HG03439 (cell line): ENCODE measurements at regions not wholly inside any gene's neighbourhood (a gene's known extent, or its start where the extent isn't known, plus 50 kb on each side); places are given as distances from the start of the nearest gene placed in this dataset.

Experiments used
- ATAC-seq: cut with Tn5 transposase; IDR thresholded peaks from one replicate; pipeline ENCODE4 v1.9.1; 2021; ENCODE audit warnings: mild to moderate bottlenecking, moderate library complexity; ENCODE audit not compliant: unreplicated experiment

DNA sequence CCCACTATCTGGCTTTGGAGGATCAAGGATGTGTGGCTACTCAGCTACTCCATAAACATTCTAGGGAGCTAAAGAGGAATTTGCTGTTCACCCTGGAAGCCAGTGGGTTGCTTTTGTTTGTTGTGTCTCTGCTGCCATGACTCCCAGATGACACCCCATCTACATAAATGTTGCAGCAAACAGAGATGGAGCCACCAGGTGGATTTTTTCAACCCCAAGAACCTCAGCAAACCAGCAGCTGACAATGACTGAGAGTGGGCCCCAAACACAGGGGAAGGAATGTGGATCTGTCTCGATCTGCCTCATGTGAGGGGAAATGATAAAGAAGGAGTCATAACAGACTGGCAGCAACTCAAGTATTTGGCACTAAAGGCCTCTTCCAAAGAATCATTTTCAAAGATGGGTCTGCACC is 132.7 kb upstream of the TNC start:
- ATAC-seq, result no peak

DNA sequence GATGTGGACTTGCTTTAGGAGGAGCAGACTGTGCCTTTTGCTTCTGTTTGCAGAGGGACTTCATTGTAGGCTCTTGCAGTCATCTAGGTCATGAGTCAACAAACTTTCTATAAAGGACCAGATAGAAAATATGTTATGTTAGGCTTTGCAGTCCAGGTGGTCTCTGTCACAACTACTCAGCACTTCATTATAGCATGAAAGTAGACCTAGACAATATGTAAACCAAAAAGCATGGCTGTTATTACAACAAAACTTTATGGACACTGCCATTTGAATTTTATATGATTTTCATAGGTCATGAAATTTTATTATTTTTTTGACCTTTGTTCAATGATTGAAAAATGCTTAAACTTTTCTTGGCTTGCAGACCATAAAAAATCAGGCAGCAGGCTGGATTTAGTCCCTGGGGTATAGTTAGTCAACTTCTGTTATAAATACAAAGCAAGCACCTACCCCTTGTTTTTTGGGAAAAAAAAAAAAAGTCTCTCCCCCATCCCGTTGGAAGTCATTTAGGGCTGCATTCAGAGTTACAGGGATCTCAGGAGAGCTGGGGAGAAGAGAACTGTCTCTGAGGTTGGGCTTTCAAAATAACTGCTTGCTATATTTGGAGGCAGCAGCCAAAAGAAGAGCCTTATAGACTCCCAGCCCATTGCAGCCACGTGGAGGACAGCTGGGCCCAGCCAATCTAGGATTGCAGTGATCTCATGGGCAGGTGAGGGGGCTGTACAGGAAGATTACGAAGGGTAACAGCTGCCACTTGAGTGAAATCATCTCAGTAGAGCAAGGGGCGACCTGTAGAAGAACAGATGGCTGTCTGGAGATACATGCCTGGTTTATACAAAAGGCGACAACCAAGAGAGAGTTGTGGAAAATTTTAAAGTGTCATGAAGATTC is 136.6 kb upstream of the TNC start:
- no peak for ATAC-seq

DNA sequence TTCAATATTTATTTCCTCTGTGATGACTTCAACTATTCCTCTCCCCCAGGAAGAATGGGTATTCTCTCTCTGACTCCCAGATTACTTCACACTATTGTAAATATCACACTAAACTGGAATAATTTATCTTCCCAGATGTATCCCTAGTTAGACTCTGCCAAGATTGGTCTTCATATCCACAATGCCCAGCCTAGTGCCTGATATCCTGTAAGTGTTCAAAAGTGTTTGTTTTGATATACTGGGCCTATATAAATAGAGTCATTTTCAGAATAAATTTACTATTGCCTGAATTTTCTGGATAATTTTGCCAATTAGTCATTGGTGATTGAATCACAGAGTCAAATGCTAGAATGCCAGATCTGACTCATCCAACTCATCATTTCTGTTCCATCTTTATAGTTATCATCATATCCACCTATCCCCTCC is 143.7 kb upstream of the TNC start:
- ATAC-seq, result no peak

DNA sequence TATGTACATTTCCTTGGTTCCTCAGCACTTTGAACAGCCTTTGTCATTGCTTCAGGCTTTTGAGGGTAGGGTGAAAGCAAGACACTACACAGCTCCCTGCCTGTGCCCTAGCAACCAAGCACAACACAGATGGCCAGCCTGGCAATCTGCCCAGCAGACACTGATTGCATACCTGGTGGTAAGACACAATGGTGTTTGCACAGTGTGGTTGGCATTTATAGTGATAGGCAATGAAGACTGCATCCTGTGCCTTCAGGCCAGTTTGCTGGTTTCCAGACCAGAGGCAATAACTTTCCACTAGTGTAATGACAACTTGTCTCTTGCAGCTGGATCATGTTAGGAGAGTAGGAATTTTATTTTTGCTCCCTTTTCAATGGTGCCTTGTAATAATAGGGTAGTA is 144.5 kb upstream of the TNC start:
- no peak for ATAC-seq

DNA sequence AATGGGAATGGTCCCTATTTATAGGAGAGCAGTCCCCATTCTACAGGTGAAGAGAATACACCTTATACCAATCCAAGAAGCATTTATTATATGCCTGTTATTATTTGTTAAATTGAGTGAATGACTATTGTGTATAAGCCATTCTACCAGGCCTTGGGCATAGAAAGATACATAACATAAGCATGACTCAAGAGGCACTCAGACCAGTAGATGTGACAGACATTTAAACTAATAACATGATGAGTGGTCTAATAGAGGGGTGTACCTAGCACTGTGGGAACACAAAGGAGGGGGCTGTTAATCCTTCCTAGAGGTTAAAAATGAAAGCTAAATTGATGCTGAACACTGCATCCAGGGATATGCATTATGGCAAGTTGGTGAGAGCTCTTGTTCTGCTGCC is 145.0 kb upstream of the TNC start:
- ATAC-seq, result no peak

DNA sequence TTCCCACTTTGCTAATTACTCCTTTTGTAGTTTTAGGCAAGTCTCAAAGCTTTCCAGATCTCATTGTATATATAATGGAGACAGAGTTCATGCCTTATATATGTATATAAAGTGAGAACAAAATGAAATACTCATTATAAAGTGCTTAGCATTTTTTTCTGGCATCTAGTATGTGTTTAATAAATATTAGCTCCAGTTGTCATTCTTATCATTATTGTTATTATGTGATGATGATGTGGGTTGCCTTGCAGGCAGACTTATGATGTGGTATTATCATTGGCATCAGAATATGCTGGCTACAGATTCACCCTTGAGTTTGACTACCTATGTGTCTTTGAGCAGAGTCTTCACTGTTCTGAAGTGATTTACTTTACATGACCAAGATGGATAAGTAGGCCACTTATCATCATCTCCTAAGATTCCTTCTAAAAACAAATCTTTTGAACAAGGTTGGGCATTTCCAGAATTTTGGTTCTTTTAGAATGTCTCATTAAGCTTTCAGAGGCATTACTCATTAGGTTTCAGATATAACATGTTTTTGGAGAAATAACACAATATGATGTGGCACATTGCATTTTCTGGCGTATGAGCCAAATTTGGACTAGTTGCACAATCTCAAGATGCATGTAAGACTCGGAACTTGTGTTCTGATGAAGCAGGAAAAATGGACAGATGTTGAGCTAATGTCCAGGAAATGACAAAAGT is 145.6 kb upstream of the TNC start:
- ATAC-seq, result no peak

DNA sequence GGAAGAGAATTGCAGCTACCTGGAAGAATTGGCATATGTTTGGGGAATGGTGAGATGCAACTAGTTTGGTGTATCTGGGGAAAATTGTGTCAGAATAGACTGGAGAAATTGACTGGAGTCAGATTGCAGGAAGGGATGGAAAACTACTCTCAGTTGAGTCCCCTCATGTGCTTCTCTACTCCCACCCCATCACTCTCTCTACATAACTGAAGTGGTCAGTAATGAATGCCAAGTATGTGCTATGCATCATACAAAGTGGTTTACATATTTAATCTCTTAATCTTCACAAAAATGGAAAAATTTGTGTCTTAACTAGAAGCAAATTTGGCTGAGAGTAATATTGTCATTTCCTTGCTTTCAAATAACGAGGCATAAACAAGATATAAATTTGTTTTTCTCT is 146.4 kb upstream of the TNC start:
- no peak for ATAC-seq

DNA sequence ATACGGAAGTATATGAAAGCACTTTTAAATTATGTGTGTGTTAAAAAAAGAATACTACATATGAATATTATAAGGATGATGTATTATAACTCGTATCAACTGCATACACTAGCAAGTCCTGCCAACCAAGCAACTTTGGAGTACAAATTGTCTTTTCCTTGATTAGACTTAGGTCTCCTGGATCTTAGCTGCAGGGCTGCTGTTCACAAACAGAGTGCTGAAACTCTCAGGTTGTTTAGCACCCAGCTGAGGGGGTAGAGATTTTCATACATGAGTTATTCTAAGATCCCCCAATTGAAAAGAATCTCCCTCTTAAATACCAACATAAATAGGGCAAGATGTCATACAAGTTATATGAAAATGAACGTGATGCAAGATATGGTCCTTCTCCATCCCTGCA is 149.8 kb upstream of the TNC start:
- no peak for ATAC-seq

DNA sequence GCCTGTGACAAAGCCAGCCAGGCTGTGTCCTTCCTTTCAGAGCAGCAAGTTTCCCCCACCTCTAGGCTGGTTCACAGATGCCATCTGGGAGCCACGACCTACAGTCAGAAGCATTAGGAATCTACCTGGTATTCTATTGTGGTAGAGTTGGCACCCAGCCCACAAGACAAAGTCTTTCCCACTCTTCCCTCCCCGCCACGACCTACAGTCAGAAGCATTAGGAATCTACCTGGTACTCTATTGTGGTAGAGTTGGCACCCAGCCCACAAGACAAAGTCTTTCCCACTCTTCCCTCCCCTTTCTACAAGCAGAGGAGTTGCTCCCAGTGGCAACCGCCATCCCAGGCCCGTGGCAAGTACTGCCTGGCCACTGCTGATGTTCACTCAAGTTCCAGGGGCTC is 157.8 kb upstream of the TNC start:
- ATAC-seq, result no peak

DNA sequence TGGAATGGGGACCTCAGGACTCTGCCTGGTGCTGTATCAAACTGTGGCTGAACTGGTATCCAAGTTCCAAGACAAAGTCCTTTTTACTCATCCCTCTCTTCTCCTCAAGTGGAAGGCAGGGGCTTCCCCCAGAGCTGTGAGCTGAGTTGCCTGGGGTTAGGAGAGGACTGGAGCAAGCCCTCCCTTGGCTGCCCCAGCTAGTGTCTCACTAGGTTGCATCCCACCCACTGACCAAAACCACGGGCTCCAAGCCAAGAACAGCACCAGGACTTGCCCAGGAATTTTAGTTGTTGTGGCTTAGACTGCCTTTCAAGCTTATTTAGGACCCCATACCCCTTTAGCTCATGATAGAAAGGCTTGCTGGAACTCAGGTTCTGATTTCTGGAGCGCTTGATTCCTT is 158.7 kb upstream of the TNC start:
- ATAC-seq, result no peak

DNA sequence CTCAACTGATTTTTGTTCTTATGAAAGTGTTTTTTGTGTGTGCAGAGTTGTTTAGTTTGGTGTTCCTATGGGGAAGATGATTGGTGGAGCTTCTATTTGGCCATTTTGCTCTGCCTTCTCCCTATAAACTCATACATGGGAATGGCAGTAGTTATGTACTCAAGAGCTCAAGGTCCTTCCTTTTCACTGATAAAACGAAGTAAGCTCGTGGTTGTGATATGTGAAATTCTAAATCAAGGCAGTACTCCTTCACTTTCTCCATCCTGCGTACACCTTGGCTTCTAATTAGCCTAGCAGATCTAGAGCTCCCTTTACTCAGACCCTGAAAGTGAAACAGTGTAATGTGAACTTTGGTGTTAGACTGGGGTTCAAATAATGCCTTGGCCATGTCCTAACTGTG is 159.3 kb upstream of the TNC start:
- no peak for ATAC-seq

DNA sequence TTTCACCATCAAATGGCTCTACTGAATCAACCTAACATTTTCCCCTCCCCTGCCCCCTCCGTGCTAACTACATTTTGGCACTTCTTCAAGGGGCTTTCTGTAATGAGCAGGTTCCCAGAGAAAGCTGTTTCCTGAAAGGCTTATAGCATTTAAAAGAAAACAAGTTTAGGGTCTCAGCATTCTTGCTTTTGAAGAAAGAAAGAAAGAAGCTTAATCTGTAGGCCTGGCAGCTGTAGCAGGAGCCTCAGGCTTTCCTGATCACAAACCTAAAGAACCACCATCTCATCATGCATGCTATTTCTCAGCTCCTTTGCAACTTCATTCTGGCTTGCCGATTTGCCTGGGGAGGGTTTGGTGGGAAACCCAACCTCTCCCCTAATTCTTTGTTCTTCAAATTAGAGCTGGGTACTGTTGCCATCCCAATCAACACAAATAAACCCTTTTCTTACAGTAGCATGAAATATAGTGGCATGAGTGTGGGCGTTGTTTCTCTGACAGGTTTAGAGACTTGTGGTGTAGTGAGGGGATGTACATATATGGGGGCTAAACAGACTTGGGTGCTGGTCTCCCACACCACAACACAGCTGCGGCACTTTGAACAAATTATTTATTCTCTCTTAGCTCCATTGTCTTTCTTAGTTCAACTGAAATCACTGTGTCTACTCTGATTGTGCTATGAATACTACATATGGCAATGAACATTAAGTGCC is 160.5 kb upstream of the TNC start:
- ATAC-seq, result no peak

DNA sequence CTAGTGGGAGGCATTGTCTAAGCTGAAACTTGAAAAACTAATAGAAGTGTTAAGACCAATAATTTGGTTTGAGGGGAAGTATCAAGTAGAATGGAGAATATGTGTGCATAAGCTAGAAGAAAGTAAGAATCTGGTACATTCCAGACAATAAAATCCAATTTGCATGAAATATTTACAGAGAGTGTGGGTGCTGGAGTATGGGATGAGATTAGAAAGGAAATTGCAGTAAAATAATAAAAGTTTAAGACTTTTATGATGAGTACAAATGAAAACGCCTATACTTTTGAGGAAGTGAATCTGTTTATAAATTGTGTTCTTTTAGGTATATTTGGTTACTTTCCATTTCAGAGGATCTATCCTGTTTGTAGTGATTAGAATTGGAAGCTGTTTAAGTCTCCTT is 165.4 kb upstream of the TNC start:
- ATAC-seq, result no peak

DNA sequence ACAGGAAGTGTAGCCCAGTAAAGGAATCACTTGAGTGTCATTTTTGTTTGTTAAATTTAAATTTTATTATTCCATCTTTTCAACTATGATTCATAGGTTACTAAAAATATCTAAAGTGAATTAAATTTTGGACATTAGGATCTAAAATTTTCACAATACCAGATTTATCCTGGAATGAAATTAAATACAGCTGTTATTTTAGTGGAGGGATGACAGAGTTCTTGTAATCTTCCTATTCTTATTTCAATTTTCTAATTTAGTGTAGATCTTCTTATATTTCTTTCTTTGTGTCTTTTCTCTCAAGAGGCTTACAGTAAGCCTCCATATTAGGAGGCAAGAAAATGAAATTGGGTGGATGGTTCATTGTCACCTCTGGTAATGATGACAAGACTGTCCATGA is 167.9 kb upstream of the TNC start:
- no peak for ATAC-seq

DNA sequence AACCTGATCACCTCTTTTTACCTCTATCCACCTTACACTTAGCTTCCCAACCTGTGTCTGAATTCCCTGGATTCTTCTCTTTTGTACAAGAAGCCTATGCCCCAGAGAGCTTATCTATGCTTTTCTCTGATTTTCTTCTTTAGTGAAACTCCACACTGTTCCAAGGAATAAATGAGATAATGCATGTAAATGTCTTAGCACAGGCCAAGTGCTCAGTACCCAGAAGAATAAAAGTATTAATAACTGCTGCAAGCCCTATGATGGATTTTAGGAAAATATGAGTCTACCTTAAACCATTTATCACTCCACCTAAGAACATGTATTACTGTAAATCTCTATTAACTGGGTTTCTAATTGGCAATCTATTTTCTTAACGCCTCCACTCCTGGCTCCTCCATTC is 168.5 kb upstream of the TNC start:
- ATAC-seq, result no peak

DNA sequence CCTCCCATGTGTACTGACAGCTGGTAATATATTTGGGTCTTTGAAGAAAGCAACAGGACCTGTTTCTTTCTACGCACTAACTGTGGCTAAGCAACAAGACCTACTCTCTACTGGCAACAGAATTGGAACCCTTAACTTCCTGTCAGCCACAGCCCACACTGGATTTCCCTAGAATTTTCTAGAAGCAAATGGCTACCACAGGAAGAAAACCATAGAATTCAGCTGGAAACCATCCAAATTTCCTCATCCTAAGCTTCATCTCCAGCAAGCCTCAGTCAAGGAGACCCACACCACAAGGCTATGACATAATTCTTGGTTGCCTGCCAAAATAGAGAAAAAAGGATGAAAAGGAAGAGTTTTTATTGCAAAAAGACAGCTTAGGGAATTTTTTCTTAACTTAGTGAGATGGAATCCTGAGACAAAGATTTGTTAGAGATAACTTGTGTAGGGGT is 171.8 kb upstream of the TNC start:
- ATAC-seq, result no peak

DNA sequence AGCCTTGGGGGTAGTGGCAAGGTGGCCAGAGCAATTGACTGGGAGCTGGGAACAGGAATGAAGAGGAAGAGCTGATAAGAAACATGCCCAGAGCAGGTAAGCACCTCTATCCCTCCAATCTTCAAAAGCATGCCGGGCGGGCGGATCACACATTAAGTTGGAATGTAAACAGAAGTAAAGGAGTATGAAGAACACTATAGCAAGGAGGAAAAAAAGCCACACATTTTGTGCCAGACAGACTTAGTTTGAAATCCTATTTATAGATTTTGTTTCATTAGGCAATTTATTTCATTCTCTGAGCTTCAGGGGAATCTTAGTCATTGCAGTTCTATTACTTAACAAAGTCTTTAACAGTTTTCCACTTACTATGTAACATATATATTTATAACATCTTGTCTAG is 173.9 kb upstream of the TNC start:
- ATAC-seq, result no peak

DNA sequence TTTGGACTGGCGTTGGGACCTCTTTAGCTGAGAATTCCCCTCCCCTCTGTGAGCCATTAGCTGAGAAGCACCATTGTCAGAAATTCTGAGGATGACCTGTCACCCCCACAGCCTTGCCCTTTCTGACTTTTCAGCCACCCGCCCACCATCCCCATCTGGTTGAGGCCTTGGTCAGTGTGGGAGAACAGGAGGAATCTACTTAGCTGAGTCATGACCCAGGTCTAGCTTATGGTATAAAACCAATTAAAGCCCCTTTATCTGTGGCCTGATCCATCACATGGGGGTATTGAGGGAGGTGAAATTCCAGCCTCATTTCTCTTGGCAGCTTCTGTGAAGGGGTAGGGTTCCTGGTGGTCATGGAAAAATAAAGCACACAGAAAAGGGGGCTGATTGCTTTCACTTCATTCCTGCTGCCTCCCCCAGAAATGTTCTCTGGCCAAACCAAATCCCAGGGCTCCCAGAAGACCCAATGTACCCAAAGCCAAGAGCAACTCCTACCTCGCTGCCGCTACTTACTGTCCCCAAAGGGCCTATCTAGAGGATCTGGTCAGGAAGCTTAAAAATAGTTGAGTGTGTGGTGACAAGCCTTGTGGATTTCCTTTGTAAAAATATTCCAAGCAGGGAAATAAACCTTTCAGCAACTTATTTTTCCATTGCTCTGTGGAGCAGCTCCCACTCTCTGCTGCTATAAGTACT is 174.8 kb upstream of the TNC start:
- ATAC-seq, result no peak

DNA sequence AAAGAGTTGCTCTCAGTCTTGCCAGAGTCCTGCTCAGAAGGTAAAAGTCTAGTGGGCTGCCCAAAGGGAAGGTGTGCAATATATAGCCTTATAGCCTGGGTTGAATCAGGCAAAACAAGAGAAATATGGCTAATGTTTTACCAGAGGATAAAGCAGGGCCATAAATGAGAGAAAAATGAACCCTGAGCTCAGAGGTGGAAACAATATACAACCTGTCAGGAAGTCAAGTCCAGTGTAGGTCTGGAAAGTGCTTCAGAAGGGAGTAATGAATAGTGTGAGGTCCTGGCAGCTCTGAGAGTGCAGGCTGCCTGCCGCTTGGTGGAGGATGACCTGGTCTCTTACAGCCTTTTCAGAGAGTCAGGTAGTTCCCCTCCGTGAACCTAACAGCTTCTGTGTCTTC is 177.8 kb upstream of the TNC start:
- ATAC-seq, result no peak

DNA sequence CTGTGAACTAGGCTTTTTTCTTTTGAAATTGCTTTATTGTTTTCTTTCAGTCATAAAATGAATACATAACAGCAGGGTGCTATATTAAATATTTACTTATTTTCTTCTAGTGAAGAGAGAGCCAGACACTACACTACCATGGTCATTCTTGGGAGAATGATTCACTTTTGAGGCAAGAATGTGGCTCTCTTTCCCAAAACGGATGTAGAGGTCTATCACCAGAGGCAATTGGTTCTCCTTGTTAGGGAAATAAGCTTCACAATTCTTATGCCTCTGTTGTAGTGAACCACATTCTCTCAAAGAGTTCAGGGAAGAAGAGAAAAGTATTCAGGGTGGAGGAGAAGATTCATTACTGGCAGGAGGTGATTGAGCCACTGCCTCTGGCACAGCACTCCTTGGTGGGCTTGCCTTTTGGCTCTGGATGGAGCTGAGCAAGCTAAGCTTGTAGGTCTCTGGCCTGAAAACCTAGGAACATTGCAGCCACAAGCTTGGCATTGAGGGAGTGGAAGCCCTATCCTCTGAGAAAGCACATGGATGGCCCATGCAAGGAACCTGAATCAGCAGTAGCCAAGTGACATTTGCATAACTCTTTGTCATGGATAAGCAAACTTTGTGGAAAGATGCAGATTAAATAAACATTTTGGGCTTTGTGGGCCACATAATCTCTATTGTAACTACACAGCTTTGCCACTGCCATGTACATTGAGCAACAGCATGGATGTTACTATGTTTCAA is 179.0 kb upstream of the TNC start:
- no peak for ATAC-seq
